Progenitor cell of endocrine pancreas (in vitro differentiated cells): ENCODE measurements at regions not wholly inside any gene's neighbourhood (a gene's known extent, or its start where the extent isn't known, plus 50 kb on each side); places are given as distances from the start of the nearest gene placed in this dataset.

Experiments used
- DNase-seq: peaks from one replicate; pipeline ENCODE4 v3.0.0; 2021; ENCODE audit warnings: low spot score; ENCODE audit not compliant: unreplicated experiment
- H3K27ac Mint-ChIP-seq: 2 replicates; pipeline ENCODE4 v1.8.0; 2021; ENCODE audit warnings: mild to moderate bottlenecking, moderate library complexity, mixed read lengths
- H3K27me3 Mint-ChIP-seq: 2 replicates; pipeline ENCODE4 v1.8.0; 2021; ENCODE audit warnings: mixed read lengths
- H3K36me3 Mint-ChIP-seq: 2 replicates; pipeline ENCODE4 v1.8.0; 2022; ENCODE audit warnings: mixed read lengths; ENCODE audit not compliant: insufficient read depth
- H3K4me1 Mint-ChIP-seq: 2 replicates; pipeline ENCODE4 v1.8.0; 2021; ENCODE audit warnings: low read depth, mixed read lengths
- H3K4me3 Mint-ChIP-seq: 2 replicates; pipeline ENCODE4 v1.8.0; 2021; ENCODE audit warnings: low read depth, mild to moderate bottlenecking, moderate library complexity, mixed read lengths
- H3K9me3 Mint-ChIP-seq: 2 replicates; pipeline ENCODE4 v1.8.0; 2021; ENCODE audit warnings: low read depth, mixed read lengths
- CTCF ChIP-seq: fragments of 200-600 bp; sonication (generic); IDR thresholded peaks from one replicate; pipeline ENCODE4 v1.5.0; 2021; ENCODE audit warnings: antibody characterized with exemption, mild to moderate bottlenecking; ENCODE audit not compliant: unreplicated experiment

DNA sequence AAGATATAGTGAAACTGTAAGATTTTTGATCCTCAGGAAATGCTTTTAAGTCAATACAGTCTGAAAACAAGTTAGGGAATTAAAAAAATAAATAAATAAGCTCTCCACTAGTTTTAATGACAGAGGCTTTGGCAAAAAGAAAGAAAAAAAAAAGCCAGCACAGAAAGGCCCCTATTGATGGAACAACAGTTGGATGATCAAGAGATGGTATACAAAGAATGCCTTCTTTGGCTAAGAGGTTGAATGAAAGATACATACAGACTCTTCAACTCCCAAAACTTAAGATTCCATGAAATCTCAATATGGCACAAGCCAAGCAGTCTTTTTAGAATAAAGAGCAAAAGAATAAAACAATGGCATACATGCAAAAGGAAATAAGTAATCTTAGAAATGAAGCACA lies 64.0 kb upstream of the GALNT5 start:
- no peak overlapping the region for H3K4me3 Mint-ChIP-seq
- no peaks in the 10 kb centered on the region for H3K27me3 Mint-ChIP-seq
- no peak for TF ChIP-seq CTCF

DNA sequence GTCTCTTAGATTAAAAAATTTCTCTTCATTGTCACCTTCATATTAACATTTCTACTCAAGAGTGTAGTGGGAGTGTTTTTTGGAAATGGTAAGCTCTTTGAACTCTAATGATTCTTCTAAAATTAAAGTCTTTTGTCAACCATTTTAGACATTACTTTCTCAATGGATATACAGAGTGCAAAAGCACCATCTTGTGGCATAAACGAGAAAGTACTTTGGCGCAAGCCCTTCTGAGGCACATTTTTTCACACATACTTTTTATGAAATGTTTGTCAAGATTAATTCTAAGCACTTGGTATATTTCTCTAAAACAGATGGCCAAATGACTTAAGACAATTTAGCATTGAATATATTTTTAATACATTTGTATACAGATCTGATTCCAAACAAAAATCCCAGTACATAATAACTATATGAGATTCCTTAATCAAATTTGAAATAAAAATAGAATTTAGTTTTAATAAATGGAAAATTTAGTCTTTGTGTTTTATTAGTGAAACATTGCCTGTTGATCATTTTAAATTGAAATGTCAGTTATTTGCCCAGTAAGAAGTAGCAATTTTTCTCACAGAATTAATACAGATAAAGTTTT lies 63.3 kb upstream of the GALNT5 start:
- H3K27ac Mint-ChIP-seq: no peak overlapping the region
- DNase-seq: no peak
- H3K4me3 Mint-ChIP-seq: no peak overlapping the region
- no peaks in the 10 kb centered on the region for H3K36me3 Mint-ChIP-seq
- H3K4me1 Mint-ChIP-seq: peaks cover 1% of the 10 kb centered on the region
- H3K27me3 Mint-ChIP-seq: no peaks in the 10 kb centered on the region
- TF ChIP-seq CTCF: peak; percentile 83
- H3K9me3 Mint-ChIP-seq: no peaks in the 10 kb centered on the region

More for the DNA sequence above, 64.0 kb upstream of the GALNT5 start:
- Mint-ChIP-seq H3K36me3 (no peaks in the 10 kb centered on the region), H3K27ac (no peak overlapping the region), H3K4me1 (peaks cover 1% of the 10 kb centered on the region), H3K9me3 (no peaks in the 10 kb centered on the region)
- DNase-seq: no peak

DNA sequence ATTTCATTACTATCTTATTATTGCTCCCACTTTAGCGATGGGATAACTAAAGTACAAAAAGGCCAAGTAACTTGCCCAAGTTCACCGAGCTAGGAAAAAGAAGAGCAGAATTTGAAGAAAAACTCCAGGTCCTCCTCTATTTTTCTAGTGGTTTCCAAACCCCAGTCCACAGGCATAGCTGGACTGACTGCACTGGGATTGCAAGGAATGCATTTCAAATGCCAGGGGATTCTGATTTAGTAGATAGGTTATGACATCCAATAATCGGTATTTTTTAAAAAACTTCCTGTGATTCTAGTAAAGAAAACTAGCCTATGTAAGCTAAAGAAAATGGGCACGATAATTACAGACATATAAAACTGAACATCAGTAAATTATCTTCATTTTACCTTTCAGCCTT lies 62.7 kb upstream of the GALNT5 start:
- Mint-ChIP-seq H3K4me3 (no peak overlapping the region), H3K27me3 (no peaks in the 10 kb centered on the region), H3K4me1 (peaks cover 1% of the 10 kb centered on the region), H3K9me3 (no peaks in the 10 kb centered on the region), H3K27ac (no peak overlapping the region), H3K36me3 (no peaks in the 10 kb centered on the region)
- DNase-seq: no peak
- no peak for TF ChIP-seq CTCF

DNA sequence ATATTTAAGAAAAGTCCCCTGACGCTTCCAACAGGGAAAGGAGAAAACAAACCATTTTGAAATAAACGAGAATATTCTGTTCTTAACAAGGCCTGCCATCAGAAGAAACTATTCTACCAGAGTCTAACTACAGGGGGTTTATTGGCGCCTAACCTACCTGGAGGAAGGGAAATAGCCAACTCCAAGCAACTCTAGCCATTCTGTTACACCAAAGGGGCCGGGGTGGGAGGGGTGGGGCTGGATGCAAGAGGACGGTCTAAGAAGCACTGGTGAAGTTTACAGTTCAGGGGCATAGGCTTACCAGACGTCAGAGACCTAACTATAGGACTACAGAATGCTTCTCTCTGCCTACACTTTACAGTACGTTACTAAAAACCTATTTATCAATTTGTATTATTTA lies 60.5 kb upstream of the GALNT5 start:
- no peak overlapping the region for H3K27ac Mint-ChIP-seq
- no peak for DNase-seq
- no peak for TF ChIP-seq CTCF

DNA sequence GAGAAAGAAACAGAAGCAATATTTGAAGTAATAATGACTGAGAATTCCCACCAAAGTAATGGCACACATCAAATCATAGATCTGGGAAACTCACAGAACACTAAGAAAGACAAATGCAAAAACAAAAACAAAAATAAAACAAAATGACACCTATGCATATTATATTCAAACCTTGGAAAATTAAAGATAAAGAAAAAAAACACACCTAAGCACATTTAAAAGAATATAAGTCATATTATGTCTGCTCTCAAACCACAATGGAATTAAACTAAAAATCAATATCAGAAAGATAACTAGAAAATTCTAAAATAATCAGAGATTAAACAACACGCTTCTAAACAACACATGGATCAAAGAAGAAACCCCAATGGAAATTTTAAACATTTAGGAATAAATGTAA lies 59.7 kb upstream of the GALNT5 start:
- no peaks in the 10 kb centered on the region for H3K27me3 Mint-ChIP-seq
- H3K4me1 Mint-ChIP-seq: peaks cover 1% of the 10 kb centered on the region
- H3K9me3 Mint-ChIP-seq: no peaks in the 10 kb centered on the region
- H3K36me3 Mint-ChIP-seq: no peaks in the 10 kb centered on the region
- no peak overlapping the region for H3K27ac Mint-ChIP-seq
- no peak overlapping the region for H3K4me3 Mint-ChIP-seq
- no peak for DNase-seq
- TF ChIP-seq CTCF: no peak

More for the DNA sequence above, 60.5 kb upstream of the GALNT5 start:
- H3K4me1 Mint-ChIP-seq: peaks cover 1% of the 10 kb centered on the region
- no peaks in the 10 kb centered on the region for H3K27me3 Mint-ChIP-seq
- no peaks in the 10 kb centered on the region for H3K9me3 Mint-ChIP-seq
- H3K4me3 Mint-ChIP-seq: no peak overlapping the region
- H3K36me3 Mint-ChIP-seq: no peaks in the 10 kb centered on the region
